ENCODE measurements at regions not wholly inside any gene's neighbourhood (a gene's known extent, or its start where the extent isn't known, plus 50 kb on each side); places are given as distances from the start of the nearest gene placed in this dataset.

GRCh38 chr22:34135749-34136148 lies 215.5 kb upstream of the LARGE1 start:
- TF ChIP-seq POLR2A (IDR thresholded peaks at IDR 0.05) (no peak), CTCF (IDR thresholded peaks at IDR 0.05) (no peak), POLR2AphosphoS5 (IDR thresholded peaks at IDR 0.05) (no peak), EP300 (IDR thresholded peaks at IDR 0.05; ENCODE audit: low read depth) (no peak)
